Dedifferentiated amniotic fluid mesenchymal stem cell (primary cell): ENCODE measurements at regions not wholly inside any gene's neighbourhood (a gene's known extent, or its start where the extent isn't known, plus 50 kb on each side); places are given as distances from the start of the nearest gene placed in this dataset.
"Not testable (repeated sequence)": the region's sequence is repeated elsewhere in the genome, so short reads cannot be mapped to it uniquely, and the experiment has no call there.

Experiments used
- DNase-seq: peaks from one replicate; pipeline ENCODE4 v3.0.0-alpha.2; 2016; ENCODE audit errors: extremely low spot score

DNA sequence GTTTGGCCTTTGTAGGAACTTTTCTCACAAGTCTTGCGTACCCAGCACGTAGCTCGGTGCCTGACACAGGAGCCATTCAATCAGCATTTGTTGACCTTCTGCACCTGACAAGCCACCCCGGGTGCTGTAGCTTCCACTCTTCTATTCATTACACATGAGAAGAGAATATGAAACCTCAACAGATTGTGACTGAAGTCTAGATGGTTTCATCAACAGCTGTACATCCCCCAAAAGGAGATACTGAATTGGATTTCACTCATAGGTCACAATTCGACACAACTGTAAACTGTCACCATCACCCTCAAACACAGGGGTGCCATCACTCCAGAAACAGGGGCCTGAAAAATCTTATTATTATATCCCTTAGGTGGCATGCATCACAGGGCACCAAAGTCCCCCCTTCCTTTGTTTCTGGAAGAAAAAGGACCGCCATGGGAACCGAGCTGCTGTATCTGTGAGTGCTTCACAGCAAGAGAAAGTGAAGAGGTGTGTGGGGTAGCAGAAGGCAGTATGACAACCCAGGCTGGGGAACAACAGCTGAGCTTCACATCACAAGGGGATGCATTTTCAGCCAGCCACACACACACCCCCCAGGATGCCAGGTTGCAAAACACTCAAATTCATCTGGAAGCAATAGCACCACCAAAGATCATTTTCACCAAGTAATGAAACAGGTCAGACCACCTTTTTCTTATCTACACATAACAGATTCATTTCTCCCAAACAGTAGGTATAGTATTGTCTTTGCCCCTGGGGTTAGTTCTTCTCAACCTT is 225.7 kb downstream of the TOMM20 start:
- DNase-seq, result no peak

DNA sequence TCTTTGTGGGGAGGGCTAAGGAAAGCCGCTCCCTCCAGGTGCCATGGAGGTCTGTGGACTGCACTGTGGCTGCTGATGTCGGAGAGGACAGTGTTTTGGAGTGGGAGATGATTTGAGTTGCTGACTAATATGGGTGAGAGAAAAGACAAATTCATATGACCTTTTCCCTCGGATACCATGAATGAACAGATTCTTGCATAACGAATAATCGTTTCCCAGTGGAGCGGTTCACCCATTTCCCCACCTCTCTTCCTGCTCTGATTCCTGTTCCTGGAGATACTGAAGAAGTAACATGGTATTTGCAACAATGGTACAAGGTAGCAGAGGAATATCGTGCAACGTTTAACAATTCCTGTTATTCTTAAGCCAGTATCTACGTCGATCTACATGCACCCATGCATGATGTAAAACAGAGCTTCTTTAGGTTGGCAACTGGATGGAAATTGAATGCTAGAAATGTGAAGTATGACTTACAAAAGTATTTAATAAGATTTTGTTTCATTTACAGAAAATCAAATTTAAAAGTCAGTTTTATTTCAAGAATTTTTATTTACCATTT is 227.1 kb downstream of the TOMM20 start:
- no peak for DNase-seq

DNA sequence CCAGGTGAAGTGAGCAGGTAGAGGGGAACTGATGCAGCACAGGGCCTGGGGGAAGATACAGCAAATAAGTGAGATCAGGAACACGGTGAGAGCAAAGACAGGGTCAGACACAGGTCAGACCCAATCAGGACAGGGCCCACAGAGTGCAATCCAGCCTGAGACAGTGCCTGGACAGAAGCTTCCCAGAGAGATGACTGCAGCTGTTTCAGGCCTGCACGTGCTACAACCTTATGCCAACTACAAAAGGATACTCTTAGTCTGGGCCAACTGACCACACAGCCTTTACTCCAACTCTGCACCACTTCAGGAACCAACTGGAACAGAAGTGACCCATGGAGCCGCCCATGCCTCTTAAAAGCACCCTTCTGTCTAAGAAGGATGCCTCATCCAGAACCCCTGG is 228.0 kb downstream of the TOMM20 start:
- DNase-seq, result no peak

DNA sequence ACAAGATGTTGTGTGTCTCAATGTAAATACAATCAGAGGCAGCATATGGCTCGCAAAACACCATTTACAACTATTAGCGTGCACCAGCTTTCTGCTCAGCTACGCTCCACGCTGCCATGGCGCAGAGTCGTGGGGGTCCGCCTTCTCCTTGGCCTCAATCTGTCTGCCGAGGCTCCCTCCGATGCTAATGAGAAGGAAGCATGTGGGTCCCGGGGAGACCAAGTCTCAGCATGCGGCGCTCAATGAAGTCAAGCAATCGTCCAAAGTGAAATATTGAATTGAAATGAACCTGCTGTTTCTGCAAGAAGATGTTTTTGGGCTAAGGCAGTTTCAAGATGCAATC is 228.9 kb downstream of the TOMM20 start:
- no peak for DNase-seq

DNA sequence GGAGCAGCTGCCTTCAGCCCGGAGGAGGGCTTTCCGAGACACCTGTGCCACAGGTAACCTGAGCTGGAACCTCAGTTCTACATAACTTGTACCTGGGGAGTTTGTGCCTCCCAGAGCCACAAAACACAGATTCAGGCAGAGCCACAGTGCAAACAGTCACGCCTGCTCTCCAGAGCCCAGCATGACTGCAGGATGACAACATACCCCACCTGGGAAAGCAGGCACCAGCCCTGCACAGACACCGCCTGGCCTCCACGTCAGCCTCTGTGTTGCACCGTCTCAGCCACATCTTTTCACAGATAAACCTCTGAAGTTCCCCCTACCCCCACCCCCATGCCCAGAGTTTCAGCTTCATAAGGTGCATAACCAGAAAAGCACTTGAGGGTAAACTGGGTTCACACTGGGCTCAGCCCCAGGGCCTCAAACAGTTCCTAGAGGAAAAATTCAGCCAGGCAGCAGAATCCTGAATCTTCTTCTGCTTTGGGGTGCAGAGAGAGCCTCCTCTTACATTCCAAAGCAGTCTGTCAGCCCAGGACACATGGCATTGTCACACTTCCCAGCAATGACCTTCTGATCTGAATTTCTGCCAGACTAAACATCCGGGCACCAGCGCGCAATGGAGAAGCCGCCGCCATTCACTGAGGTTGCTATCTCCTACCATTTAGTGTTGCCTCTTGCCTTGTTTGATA is 229.5 kb downstream of the TOMM20 start:
- DNase-seq, result no peak

DNA sequence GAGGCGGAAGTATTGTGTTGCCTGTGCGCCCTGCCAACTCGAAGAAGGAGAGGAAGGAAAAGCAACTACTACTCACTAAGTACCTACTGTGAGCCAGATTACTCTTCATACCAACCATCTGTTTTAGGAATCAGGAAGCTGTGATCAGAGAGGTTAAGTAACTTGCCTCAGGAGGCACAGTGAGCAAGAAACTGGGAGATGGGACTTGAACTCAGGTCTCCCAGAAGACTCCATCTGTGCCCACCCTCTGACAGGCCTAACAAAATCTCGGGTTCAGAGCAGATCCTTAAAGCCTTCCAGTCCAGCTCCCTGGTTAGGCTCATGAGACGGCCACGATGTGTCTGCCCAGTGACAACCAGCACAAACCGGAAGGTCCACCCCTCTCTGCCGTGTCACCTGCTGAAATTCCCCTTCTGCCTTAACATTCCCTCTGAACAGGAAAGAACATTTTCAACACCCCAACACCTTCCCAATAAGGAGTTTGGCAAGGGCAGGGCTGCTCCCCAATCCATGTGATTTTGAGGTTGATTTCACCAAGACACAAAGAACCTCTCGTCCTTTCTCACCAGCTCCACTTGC is 230.1 kb downstream of the TOMM20 start:
- no peak for DNase-seq

DNA sequence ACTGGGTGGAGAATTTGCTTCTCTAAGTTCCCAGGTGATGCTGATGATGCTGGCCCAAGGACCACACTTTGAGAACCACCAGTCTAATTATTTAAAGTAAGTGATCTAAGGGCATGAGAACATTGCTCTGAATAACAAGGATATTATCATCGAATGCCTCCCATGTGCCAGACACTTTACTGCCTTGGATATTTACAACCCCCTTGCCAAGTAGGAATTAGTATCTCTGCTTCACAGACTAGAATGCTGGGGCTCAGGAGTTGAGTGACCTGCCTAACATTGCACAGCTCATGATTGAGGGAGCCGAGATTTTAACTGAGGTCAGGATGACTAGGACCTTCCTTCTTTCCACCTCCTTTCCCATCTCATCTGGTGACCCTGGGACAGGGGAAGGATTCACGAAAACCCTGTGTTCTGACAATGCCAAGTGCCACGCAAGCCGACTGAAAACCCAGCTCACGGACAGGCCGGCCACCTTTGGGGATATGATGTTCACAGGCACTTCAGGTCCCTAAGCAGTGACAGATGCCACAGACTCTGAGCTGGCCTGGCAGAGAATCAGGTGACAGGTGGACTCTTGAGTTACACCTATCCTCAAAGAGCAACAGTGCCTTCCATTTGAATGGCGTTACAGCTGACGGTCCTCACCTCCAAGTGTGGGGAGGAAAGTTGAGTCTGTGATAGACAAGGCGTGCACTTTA is 230.7 kb downstream of the TOMM20 start:
- DNase-seq, result no peak

DNA sequence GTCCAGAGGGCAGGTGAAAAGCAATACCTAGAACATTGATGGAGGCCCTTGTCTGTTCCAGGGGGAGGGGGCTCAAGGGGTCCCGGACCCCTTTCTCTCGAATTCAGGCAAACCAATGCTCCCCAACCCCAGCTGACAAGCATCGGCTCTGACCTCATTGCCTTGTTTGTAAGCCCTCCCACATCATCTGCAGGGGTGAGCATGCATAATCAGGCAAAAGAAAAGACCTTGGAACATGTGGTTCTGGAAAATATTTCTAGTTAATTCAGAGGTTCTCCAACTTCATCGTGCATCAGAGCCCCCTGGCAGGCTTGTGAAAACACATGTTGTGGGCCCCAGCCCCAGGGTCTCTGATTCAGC is 231.3 kb downstream of the TOMM20 start:
- DNase-seq, result no peak

DNA sequence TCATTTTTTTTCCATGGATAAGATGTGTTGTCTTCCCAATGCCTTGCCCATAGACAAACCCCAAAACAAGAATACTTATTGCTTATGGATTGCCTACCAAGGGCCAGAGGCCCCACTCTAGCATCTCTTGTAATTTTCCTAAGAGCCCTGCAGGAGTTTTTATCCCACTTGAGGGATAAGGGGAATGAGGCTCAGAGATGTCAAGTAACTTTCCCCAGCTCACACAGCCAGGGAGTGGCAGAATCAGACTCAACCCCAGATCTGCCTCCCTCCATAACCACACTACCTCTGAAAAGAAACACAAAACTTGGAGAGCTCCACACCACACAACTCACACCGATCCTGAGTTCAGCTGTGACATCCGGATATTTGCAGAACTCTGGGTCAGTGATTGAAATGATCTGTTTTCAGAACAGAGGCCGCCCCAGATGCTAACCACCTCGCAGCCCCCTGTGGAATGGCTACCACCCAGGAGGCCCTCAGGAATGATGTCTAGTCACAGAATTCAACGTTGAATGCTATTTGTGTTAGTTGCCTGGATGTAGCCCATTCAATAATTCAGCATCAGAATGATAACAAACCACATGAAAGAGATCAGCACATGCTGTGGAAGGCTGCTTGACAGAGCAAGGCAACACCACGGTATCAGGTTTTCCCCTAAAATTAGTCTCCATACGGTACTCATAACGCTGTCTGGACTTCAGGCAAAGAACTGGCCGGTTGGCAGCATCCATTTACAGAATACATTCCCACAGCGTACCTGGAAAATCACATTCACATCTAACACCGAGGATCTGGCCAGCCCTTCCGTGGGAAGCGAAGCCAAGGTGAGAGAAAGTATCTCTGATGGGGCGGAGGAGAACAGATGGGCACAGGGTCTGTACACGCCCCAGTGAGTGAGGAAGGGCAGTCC is 231.9 kb downstream of the TOMM20 start:
- no peak for DNase-seq

DNA sequence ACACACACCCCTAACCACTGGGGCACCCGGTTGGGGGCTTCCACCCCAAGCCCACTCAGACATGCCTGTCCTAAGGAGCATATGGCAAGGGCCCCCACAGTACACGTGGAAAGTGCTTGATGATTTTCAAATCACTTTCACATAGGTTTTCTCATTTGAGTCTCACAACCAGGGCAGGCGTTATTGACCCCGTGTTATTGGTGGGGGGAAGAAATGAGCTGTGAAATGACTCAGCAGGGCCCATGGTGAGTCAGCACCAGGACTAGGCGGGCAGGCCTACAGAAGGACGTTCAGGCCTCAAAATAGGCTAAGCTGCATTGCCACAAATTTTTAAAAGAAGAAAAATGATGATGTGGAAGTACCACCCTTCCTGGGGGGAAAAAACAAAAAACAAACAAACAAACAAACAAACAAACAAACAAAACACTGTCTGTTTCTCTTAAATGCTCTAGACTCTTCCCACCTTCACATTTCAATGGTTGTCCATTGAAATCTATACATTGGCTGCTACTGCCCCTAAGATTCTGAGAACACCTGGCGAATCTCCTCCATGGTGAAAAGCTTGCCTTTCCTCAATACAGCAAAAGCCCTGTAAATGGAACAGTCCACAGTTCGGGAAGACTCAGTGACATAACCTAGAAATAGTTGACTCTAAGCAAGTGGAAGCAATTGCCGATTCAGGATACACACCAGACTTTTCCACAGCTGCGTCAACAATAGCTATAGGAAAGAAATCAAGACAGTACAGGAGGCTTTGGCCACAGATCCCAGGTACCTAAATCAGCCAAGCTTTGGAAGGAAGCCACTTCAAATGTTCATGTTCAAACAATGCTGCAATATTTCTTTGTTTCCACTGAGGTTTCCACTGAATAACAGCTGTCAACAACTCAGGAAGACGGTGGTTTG is 234.7 kb downstream of the TOMM20 start:
- DNase-seq, result no peak

DNA sequence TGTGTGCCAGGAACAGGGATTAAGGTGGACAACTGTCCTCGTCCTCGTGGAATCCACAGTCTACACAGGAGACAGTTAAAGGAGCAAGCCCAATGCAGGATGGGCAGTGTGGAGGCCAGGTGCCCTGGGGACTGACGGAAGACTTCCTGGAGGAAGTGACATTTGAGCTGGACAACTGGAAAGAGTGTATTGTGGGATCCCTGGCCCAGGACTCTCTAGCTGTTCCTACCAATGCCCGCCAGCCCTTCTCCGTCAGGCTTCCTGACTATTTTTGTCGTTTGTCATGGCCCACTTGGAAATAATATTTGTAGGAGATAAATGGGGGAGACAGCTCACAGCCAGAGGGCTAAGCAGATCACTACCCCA is 235.3 kb downstream of the TOMM20 start:
- DNase-seq, result no peak

DNA sequence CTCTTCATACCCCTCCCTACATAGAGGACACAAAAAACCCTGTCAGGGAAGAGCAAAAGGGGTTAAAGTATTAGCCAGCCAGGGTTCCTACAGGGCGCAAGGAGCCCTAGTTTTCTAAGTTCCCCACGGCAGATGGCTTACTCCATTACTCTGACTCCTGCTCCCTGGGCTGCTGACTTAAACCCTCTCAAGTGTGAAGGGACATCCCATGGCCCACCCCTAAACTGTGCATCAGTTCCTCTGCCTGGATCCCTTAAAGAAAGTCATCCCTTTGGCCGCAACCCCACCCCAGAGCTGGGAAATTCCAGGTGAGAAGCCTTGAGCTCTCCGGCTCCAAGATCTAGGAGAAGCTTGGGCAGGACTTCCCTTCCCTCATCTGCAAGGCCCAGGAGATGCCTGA is 236.0 kb downstream of the TOMM20 start:
- DNase-seq, result no peak

DNA sequence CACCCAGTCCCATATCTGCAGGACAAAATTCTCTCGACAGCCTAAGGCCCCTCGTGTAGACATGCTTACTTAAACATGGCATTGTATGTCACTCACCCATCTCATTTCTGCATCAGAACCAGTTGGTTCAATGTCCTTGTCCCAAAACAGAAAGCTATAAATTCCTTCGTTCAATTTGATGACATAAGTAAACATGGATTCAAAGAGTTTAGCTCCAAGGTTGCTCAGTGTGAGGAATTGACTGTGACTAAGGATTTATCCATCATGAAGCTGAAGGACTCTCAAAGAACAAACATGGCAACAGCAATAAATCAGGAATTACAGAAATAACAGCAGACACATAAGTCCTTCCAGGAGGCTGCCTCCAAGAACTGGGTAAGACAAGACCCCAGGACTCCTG is 237.2 kb downstream of the TOMM20 start:
- no peak for DNase-seq

DNA sequence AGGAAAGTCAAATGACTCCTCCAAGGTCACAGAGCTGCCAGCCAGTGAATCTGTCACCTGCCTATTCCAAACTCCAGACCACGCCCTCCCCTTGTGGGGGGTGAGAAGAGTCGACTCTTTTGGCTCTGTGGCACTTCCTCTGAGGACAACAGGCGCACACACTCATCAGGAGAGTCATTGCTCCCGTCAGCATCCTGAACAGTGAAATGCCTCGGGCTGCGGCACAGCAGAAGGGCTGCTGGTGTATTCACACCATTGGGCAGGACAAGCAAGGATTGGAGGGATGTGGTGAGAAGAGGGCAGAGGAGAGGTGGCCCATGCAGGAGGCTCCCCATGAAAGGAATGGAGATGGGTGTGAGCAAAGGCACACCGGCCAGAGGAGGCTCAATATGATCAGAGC is 239.0 kb downstream of the TOMM20 start:
- no peak for DNase-seq

DNA sequence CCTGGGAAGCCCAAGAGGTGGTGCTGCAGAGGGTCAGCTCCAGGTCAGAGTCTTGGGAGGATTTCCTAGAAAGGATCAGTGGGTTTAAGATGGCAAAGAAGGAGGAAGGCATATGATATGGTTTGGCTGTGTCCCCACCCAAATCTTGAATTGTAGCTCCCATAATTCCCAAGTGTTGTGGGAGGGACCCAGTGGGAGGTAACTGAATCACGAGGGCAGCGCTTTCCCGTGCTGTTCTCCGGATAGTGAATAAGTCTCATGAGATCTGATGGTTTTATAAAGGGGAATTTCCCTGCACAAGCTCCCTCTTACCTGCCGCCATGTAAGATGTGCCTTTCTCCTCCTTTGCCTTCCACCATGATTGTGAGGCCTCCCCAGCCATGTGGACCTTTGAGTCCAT is 240.4 kb downstream of the TOMM20 start:
- not testable (repeated sequence) for DNase-seq

DNA sequence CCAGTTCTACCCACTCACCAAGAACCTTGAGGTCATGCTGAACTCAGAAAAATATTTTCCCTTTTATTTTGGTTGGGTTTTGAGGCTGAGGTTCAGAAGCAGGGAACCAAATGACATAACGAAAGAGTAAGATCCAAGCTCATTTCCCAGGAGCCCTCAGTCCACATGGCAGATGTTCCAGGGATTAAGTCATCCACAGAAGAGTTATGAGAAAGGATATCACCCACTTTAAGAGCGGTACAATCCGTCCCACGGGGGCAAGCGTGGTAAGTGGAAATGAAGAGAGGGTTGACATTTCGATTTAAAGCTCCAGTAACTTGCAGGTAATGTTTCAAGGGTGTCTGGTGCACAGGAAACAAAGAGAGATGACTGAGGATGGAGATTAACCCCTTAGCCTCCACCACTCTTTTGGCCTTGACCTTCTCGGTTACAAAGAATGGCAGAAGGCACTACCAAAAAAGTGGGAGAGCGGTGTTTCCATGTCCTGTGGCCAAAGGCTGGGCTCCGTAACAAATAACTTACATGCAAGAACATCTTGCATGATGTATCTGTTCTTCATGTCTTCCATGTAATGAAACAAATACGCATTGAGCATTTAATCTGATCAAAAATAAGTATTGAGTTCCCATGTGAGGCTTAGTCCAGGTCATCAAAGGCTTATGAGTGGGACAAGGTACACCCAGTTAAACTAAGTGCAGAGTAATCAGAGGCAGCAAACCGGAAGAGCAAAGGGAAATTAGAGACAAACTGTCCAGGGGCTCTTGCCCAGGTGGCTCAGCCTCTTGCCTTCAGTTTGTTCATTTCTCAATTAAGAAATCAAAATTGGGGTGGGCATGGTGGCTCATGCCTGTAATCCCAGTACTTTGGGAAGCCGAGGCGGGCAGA is 241.4 kb downstream of the TOMM20 start:
- no peak for DNase-seq

DNA sequence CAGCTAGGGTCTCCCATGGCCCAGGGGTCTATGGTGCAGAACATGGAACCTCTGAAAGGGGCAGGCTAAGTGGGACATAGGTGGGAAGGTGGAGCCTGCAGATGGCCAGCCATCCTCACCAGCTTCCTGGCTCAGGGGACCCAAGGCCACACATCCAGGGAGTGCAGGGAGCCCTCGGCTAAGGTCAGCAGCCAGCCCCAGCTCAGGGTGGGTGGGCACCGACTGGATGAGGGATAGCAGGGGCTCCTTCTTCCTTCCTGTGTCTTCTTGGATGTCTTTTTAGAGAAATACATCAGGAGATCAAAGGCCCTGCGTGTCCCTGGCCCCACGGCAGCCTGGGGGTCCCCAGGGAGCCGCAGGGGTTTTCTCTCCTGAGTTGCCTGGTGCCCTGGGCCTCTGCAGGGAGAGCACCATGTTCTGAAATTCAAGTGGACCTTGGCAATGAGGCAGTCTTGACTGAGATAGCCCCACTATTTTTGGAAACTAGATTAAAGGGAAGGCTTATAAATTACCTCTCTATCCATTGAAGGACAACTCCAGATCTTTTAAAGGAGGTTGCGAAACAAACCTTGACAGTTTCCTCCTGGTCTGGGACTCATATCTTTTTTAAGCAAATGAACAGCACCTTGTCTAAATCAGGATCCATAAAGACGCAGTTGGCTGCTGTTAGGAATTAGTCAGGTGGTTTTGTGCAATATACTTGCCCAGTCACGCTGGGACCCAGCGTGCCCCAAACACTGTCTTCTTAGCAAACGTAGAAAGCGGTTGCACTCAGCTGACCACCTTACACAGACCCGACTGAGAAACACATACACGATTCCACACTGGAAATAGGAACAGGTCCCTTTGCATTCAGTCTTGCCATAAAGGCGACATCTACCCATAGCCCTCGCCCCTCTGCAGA is 242.3 kb downstream of the TOMM20 start:
- DNase-seq, result no peak

DNA sequence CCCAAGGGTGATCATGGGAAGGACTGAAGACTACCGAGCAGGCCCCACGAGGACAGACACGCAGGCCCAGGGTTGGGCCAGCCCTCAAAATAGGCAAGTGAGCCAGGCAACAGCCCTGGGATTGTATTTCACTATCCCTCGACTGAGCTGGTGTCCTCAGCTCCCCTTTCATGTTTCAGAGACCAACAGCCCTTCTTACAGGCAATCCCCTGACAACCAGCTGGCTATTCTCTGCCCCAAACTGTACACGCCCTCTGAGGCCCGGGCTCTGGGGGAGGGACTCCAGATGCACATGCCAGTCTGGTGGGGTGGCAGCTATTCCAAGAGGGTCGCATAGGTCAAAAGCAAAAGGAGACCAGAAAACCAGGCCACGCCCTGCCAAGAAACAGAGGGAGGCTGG is 243.0 kb downstream of the TOMM20 start:
- no peak for DNase-seq
